SH-SY5Y (cell line): ENCODE measurements at regions not wholly inside any gene's neighbourhood (a gene's known extent, or its start where the extent isn't known, plus 50 kb on each side); places are given as distances from the start of the nearest gene placed in this dataset.

Source experiments
- GATA2 ChIP-seq: IDR thresholded peaks from 2 replicates; pipeline ENCODE4 v1.6.1; 2011; ENCODE audit warnings: mild to moderate bottlenecking, low read depth, low read length
- GATA3 ChIP-seq: IDR thresholded peaks from 2 replicates; pipeline ENCODE4 v1.6.1; 2011; ENCODE audit warnings: low read depth, mild to moderate bottlenecking, low read length, moderate library complexity

GRCh38 chr1:234897754-234898454, 230.7 kb downstream of the TOMM20 start:
- TF ChIP-seq GATA3: no peak
- no peak for TF ChIP-seq GATA2
